SH-SY5Y (cell line): ENCODE measurements at regions not wholly inside any gene's neighbourhood (a gene's known extent, or its start where the extent isn't known, plus 50 kb on each side); places are given as distances from the start of the nearest gene placed in this dataset.

Experiments
- GATA2 ChIP-seq: IDR thresholded peaks from 2 replicates; pipeline ENCODE4 v1.6.1; 2011; ENCODE audit warnings: mild to moderate bottlenecking, low read depth, low read length
- GATA3 ChIP-seq: IDR thresholded peaks from 2 replicates; pipeline ENCODE4 v1.6.1; 2011; ENCODE audit warnings: low read depth, mild to moderate bottlenecking, low read length, moderate library complexity

DNA sequence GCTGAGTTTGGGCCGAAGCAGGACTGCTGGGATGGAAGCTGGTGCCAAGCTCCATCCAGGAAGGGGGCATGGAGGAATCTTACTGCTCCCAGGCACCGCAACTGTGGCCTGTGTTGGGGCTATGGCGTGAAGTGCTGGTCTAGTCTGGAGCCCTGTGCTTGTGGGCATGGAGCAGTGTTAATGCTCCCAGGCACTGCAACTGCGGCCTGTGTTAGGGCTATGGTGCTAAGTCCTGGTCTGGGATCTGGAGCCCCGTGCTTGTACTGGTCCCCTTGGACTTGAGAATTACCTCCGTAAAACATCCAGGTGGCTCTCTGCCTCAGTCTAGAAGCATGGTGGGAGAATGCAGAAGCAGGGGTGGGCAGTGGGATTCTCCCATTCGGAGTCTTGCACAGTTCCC lies 1379.4 kb upstream of the ACVR2A start:
- TF ChIP-seq GATA2 (no peak), GATA3 (no peak)
